ENCODE measurements at regions not wholly inside any gene's neighbourhood (a gene's known extent, or its start where the extent isn't known, plus 50 kb on each side); places are given as distances from the start of the nearest gene placed in this dataset.

DNA sequence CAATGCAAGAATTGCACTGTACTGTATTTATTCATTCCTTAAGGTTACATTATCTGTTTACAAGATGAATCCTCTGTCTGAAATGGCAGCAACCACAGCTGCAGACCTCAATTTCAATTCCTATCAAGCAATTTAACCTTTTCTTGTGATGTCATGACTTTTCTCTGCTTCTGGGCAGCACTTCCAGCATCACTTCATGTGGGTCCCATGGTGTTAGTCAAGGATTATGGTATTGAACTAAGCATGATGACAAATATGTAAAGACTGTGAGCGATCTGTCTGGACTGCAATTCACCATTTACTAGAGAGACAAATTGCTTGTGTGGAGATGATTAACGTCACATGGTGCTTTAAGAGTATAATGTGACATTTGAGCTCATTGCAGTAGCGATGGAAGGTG is 90.5 kb upstream of the CCN2 start:
- TF ChIP-seq, protein P1, sequence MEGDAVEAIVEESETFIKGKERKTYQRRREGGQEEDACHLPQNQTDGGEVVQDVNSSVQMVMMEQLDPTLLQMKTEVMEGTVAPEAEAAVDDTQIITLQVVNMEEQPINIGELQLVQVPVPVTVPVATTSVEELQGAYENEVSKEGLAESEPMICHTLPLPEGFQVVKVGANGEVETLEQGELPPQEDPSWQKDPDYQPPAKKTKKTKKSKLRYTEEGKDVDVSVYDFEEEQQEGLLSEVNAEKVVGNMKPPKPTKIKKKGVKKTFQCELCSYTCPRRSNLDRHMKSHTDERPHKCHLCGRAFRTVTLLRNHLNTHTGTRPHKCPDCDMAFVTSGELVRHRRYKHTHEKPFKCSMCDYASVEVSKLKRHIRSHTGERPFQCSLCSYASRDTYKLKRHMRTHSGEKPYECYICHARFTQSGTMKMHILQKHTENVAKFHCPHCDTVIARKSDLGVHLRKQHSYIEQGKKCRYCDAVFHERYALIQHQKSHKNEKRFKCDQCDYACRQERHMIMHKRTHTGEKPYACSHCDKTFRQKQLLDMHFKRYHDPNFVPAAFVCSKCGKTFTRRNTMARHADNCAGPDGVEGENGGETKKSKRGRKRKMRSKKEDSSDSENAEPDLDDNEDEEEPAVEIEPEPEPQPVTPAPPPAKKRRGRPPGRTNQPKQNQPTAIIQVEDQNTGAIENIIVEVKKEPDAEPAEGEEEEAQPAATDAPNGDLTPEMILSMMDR (conservative IDR thresholded peaks at IDR 0.05; ENCODE audit: low read length), result no peak
- no peak for TF ChIP-seq EZH2phosphoT487 (IDR thresholded peaks at IDR 0.05; ENCODE audit: borderline replicate concordance, low read depth, low read length)
